Muscle of leg (tissue), 3 donors: ENCODE measurements at regions not wholly inside any gene's neighbourhood (a gene's known extent, or its start where the extent isn't known, plus 50 kb on each side); places are given as distances from the start of the nearest gene placed in this dataset.

ENCODE experiments used
- DNase-seq: peaks from one replicate; pipeline ENCODE4 v3.0.0; 2013
- H3K27ac ChIP-seq: one replicate; pipeline ENCODE4 v1.5.1; 2013; ENCODE audit warnings: mild to moderate bottlenecking, low read length, control low read depth
- H3K27me3 ChIP-seq: one replicate; pipeline ENCODE4 v1.6.1; 2013; ENCODE audit warnings: low read length; ENCODE audit not compliant: control insufficient read depth, insufficient read depth
- H3K36me3 ChIP-seq: one replicate; pipeline ENCODE4 v1.6.1; 2013; ENCODE audit warnings: low read length; ENCODE audit not compliant: control insufficient read depth, insufficient read depth
- H3K4me1 ChIP-seq: one replicate; pipeline ENCODE4 v1.6.1; 2013; ENCODE audit warnings: low read length; ENCODE audit not compliant: control insufficient read depth, insufficient read depth
- H3K4me3 ChIP-seq: one replicate; pipeline ENCODE4 v1.5.1; 2013; ENCODE audit warnings: low read length, control low read depth
- H3K9me3 ChIP-seq: replicated peaks from 2 replicates; pipeline ENCODE4 v1.6.1; 2013; ENCODE audit warnings: low read depth, low read length; ENCODE audit not compliant: control insufficient read depth
- WGBS: methylation state at CpG from one replicate; pipeline ENCODE4 v1.1.5; 2013; ENCODE audit warnings: missing lambda C conversion rate; ENCODE audit not compliant: insufficient coverage; 5-methylcytosine and 5-hydroxymethylcytosine counted together

DNA sequence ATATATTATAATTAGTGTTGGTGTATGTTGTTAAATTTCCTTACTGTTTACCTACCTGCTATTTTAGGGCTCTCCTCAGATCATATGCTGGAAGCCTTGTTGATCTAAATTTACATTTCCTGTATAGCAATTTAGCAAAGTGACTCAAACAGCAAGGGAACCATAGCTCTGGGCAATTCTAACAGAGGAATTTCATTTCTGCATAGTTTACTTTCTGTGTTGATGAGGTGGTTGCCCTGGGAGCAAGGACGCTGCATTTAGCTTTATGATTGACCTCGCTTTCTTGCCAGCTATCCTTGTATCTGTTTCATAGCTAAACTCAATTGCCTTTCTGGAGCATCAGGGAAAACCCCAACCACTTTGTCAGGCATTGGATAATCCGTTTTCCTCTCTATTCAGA is 810.8 kb downstream of the GRIK2 start:
- Histone ChIP-seq H3K9me3 (no peaks in the 10 kb centered on the region), H3K36me3 (no peaks in the 10 kb centered on the region), H3K4me1 (no peaks in the 10 kb centered on the region), H3K27ac (no peak overlapping the region), H3K27me3 (no peaks in the 10 kb centered on the region), H3K4me3 (no peak overlapping the region)
- WGBS: no CpG with 5 or more reads among the region's 3 CpGs
- DNase-seq: peak; percentile 2

DNA sequence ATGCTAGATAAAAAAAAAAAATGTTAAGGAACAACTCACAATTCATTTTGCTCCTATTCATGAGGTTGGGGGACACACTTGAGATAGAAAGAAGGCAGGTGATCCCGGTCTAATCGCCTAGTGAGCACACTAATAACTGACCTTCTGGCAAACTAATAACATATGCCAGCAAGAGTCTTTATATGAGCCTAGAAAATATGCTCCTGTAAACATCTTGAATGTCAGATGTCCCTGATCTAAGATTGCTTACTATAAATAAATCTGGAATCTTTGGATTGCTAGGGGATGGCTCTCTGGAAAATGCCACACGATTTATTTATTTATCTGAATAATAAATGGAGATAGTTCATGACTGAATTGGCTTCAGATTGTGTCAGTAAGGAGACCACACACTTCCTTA is 821.9 kb downstream of the GRIK2 start:
- Histone ChIP-seq H3K36me3 (no peaks in the 10 kb centered on the region), H3K4me3 (no peak overlapping the region), H3K27me3 (no peaks in the 10 kb centered on the region), H3K27ac (no peak overlapping the region), H3K9me3 (no peaks in the 10 kb centered on the region), H3K4me1 (no peaks in the 10 kb centered on the region)
- no CpG with 5 or more reads among the region's 3 CpGs for WGBS
- DNase-seq: peak; percentile 3

- no peak overlapping the region for H3K27ac ChIP-seq
- H3K9me3 ChIP-seq: no peaks in the 10 kb centered on the region
- H3K36me3 ChIP-seq: no peaks in the 10 kb centered on the region
- WGBS: no CpG with 5 or more reads among the region's 2 CpGs
- no peak overlapping the region for H3K4me3 ChIP-seq
- H3K4me1 ChIP-seq: no peaks in the 10 kb centered on the region
- DNase-seq: no peak
- no peaks in the 10 kb centered on the region for H3K27me3 ChIP-seq
These were observed 822.7 kb downstream of the GRIK2 start for GRCh38 chr6:102216232-102216631.

GRCh38 chr6:102223942-102224341 is 830.4 kb downstream of the GRIK2 start:
- Histone ChIP-seq H3K36me3 (no peaks in the 10 kb centered on the region), H3K4me3 (no peak overlapping the region), H3K4me1 (no peaks in the 10 kb centered on the region), H3K27ac (no peak overlapping the region), H3K9me3 (no peaks in the 10 kb centered on the region), H3K27me3 (no peaks in the 10 kb centered on the region)
- DNase-seq: no peak
- WGBS: no CpG with 5 or more reads among the region's 8 CpGs

DNA sequence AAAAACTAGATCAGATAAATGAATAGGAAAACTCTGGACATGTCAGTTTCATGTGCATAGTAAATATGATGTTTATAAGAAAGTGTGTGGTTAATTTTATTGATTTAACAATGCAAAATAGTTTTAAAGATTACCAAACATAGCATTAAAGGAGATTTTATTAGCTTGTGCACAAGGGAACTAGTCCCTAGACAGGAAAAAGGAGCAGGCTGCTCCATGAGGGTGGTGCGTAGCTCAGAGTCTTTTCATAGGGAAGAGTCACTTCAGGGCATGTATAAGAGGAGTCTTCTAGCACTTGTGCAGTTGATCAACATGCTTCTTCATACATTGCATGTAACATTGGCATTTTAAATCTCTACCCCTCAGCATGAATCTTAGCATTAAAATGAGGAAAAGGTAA is 835.8 kb downstream of the GRIK2 start:
- Histone ChIP-seq H3K36me3 (no peaks in the 10 kb centered on the region), H3K27ac (no peak overlapping the region), H3K9me3 (no peaks in the 10 kb centered on the region), H3K27me3 (no peaks in the 10 kb centered on the region), H3K4me3 (no peak overlapping the region), H3K4me1 (no peaks in the 10 kb centered on the region)
- no peak for DNase-seq
- WGBS: no CpG with 5 or more reads among the region's 1 CpG
